Ishikawa (cell line): ENCODE measurements at regions not wholly inside any gene's neighbourhood (a gene's known extent, or its start where the extent isn't known, plus 50 kb on each side); places are given as distances from the start of the nearest gene placed in this dataset.

Experiments used
- CEBPB ChIP-seq: IDR thresholded peaks from 2 replicates; pipeline ENCODE4 v1.6.1; 2012
- CREB1 ChIP-seq: IDR thresholded peaks from 2 replicates; pipeline ENCODE4 v1.6.1; 2012; ENCODE audit warnings: low read depth
- EGR1 ChIP-seq: IDR thresholded peaks from 2 replicates; pipeline ENCODE4 v1.6.1; 2012
- EP300 ChIP-seq: IDR thresholded peaks from 2 replicates; pipeline ENCODE4 v1.6.1; 2012; ENCODE audit warnings: borderline replicate concordance
- FOXM1 ChIP-seq: IDR thresholded peaks from 2 replicates; pipeline ENCODE4 v1.6.1; 2012; ENCODE audit warnings: low read depth, borderline replicate concordance
- NFIC ChIP-seq: IDR thresholded peaks from 2 replicates; pipeline ENCODE4 v1.6.1; 2012
- RAD21 ChIP-seq: IDR thresholded peaks from 2 replicates; pipeline ENCODE4 v1.6.1; 2012; ENCODE audit warnings: low read depth
- TAF1 ChIP-seq: IDR thresholded peaks from 2 replicates; pipeline ENCODE4 v1.6.1; 2012; ENCODE audit warnings: low read depth, mild to moderate bottlenecking
- TCF12 ChIP-seq: IDR thresholded peaks from 2 replicates; pipeline ENCODE4 v1.6.1; 2012; ENCODE audit warnings: low read depth
- TEAD4 ChIP-seq: IDR thresholded peaks from 2 replicates; pipeline ENCODE4 v1.6.1; 2012
- YY1 ChIP-seq: IDR thresholded peaks from 2 replicates; pipeline ENCODE4 v1.6.1; 2012; ENCODE audit warnings: low read depth
- ZBTB7A ChIP-seq: IDR thresholded peaks from 2 replicates; pipeline ENCODE4 v1.6.1; 2012; ENCODE audit warnings: low read depth
- TF ChIP-seq, protein P1 (sequence below): IDR thresholded peaks from 2 replicates; pipeline ENCODE4 v1.6.1; 2012; ENCODE audit warnings: low read depth, mild to moderate bottlenecking
- TF ChIP-seq, protein P2 (sequence below): IDR thresholded peaks from 2 replicates; pipeline ENCODE4 v1.6.1; 2012
- TF ChIP-seq, protein P3 (sequence below): IDR thresholded peaks from 2 replicates; pipeline ENCODE4 v1.6.1; 2012

DNA sequence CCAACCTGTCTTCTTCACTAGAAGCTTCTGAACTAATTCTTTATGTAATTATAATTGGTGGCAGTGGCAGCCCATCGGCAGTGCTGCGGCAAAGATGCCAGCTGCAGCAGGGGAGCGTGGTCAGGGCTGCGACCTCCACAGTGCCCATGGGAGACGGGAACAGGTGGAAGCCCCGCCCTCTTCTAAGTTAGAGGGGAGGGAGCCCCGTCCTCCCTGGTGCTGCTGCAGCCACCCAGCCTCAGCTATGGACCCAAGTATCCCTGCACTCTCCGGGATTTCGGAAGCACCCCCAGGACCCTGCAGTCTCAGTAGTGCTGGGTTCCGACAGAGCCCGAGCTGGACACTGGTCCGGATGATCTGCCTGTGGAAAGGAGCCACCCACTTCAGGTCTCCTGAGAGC lies 117.0 kb upstream of the MBL2 start:
- TF ChIP-seq TAF1: no peak
- TF ChIP-seq EP300: no peak
- no peak for TF ChIP-seq CREB1
- TF ChIP-seq, protein P1, sequence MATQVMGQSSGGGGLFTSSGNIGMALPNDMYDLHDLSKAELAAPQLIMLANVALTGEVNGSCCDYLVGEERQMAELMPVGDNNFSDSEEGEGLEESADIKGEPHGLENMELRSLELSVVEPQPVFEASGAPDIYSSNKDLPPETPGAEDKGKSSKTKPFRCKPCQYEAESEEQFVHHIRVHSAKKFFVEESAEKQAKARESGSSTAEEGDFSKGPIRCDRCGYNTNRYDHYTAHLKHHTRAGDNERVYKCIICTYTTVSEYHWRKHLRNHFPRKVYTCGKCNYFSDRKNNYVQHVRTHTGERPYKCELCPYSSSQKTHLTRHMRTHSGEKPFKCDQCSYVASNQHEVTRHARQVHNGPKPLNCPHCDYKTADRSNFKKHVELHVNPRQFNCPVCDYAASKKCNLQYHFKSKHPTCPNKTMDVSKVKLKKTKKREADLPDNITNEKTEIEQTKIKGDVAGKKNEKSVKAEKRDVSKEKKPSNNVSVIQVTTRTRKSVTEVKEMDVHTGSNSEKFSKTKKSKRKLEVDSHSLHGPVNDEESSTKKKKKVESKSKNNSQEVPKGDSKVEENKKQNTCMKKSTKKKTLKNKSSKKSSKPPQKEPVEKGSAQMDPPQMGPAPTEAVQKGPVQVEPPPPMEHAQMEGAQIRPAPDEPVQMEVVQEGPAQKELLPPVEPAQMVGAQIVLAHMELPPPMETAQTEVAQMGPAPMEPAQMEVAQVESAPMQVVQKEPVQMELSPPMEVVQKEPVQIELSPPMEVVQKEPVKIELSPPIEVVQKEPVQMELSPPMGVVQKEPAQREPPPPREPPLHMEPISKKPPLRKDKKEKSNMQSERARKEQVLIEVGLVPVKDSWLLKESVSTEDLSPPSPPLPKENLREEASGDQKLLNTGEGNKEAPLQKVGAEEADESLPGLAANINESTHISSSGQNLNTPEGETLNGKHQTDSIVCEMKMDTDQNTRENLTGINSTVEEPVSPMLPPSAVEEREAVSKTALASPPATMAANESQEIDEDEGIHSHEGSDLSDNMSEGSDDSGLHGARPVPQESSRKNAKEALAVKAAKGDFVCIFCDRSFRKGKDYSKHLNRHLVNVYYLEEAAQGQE: no peak
- TF ChIP-seq, protein P2, sequence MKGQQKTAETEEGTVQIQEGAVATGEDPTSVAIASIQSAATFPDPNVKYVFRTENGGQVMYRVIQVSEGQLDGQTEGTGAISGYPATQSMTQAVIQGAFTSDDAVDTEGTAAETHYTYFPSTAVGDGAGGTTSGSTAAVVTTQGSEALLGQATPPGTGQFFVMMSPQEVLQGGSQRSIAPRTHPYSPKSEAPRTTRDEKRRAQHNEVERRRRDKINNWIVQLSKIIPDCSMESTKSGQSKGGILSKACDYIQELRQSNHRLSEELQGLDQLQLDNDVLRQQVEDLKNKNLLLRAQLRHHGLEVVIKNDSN: no peak
- TF ChIP-seq CEBPB: no peak
- TF ChIP-seq FOXM1: no peak
- TF ChIP-seq, protein P3, sequence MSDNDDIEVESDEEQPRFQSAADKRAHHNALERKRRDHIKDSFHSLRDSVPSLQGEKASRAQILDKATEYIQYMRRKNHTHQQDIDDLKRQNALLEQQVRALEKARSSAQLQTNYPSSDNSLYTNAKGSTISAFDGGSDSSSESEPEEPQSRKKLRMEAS: no peak
- TF ChIP-seq TEAD4: no peak
- no peak for TF ChIP-seq YY1
- no peak for TF ChIP-seq TCF12
- no peak for TF ChIP-seq NFIC
- no peak for TF ChIP-seq ZBTB7A
- TF ChIP-seq EGR1: no peak

DNA sequence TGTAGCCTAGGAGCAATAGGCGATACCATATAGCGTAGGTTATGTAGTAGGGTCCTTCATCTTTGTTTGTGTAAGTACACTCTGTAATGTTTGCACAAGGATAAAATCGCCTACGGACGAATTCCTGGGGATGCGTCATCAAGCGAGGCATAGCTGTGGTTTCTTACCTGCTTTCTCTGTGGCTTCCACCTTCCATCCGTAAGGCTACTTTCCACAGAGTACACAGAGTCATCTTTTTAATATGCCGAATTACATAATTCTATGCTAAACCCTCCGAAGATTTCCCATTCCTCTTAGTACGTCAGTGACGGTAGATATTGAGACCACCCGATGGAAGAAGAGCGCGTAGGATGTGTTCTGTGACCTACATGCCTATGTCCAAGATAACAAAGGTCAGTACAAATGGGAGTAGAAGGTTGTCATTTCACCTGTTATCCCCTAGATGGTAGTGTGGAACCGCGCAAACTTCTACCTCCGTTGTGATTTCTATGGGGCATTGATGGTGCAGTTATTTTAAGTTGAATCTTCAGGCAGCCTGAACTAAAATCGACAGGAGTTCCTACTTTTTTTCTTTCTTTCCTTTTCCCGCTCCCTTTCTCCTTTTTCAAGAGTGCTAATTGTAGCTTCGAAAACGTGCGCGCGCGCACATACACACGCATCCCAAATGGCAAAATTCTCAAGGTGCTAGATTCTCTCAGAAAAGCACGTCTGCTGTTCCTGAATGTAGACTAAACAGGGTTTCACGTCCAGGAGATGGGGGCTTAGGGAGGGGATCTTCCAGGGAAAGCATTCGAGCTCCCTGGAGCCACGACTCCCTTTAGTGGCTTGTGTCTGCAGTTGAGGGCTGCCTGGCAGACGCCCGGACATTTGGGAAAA lies 111.7 kb upstream of the MBL2 start:
- TF ChIP-seq CEBPB (no peak), RAD21 (peak; percentile 91), TAF1 (no peak), TEAD4 (peak; percentile 64), TCF12 (no peak)
- TF ChIP-seq, protein P3: no peak

DNA sequence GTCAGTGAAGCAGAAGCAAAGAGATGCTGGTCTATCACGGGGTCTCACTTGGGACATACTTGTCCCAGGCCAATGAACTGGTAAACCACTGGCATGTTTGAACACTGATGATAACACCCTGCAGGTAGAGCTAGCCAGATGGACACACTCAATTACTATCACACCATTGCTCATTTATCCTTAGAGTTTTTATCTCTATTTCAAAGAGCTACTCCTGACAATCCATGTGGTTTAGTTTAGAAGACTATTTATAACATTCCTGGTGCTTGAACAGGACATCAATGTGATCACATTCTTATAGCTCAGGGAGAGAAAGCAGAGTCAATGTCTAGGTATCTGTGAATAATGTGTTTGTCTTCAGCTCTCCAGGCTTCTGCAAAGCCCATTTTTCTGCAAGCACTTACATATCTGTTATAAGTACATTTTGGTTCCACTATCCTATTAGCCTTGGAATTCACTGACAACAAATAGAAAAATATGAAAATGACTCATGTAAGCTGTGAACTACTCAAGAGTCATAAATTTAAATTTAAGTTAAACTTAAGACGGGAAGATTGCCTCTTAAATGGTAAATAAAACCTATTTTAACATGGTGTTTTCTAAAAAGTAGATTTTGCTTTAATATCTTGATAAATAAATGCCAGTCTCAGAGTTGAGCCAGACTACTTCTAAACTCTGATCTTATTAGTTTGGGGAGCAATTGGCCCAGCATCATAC lies 106.7 kb upstream of the MBL2 start:
- TF ChIP-seq TAF1 (no peak), FOXM1 (no peak), ZBTB7A (no peak), EP300 (no peak), CEBPB (no peak), NFIC (no peak), TEAD4 (no peak), EGR1 (no peak), RAD21 (no peak), TCF12 (no peak), YY1 (no peak)
- TF ChIP-seq, protein P2: no peak
- TF ChIP-seq, protein P3: no peak
- TF ChIP-seq, protein P1: no peak

DNA sequence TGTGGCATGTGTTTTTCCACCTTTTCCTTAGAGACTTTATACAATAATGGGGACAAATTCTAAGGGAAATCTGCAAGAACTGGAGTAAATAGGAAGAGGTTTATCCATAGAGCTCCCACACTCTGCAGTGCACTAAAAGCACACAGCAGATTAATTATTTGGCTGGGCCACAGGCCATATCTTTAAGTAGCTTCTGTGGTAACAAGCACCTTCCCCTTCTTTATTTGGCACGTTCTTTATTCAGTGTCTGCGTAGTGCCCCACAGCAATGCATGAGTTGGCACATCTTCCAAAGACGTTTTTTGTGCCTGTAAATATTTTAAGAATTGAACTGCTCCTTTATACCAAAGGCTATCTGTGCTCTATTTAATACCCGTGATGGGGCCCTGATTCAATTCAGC lies 104.9 kb upstream of the MBL2 start:
- no peak for TF ChIP-seq YY1
- no peak for TF ChIP-seq CREB1
- no peak for TF ChIP-seq ZBTB7A
- no peak for TF ChIP-seq RAD21
- TF ChIP-seq EGR1: no peak
- TF ChIP-seq, protein P2: no peak
- no peak for TF ChIP-seq FOXM1
- TF ChIP-seq, protein P3: no peak
- TF ChIP-seq TCF12: no peak

DNA sequence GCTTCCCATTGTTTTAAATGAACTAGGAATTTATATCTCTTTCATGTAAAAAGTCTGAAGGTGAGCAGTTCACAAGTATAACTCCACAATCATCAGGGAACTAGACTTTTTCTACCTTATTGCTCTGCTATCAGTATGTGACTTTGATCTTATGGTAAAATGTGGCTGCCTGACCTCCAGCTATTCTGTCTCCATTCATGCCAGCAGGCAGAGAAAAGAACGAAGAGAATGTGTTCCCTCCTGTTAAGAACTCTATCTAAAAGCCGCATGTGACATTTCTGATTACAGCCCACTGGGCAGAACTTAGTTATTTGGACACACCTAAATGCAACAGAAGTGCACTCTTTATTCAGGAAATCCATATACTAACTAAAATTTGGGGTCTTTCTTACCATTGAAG lies 102.8 kb upstream of the MBL2 start:
- TF ChIP-seq EGR1 (no peak), FOXM1 (no peak), ZBTB7A (no peak)
- TF ChIP-seq, protein P3: no peak
